GM19035 (cell line): ENCODE measurements at regions not wholly inside any gene's neighbourhood (a gene's known extent, or its start where the extent isn't known, plus 50 kb on each side); places are given as distances from the start of the nearest gene placed in this dataset.

Experiments
- ATAC-seq: cut with Tn5 transposase; IDR thresholded peaks from one replicate; pipeline ENCODE4 v1.9.1; 2021; ENCODE audit not compliant: unreplicated experiment

GRCh38 chr18:78895207-78896001 is 84.2 kb upstream of the SALL3 start:
- ATAC-seq: no peak

- no peak for ATAC-seq
Measured at GRCh38 chr18:78896111-78896905, 83.3 kb upstream of the SALL3 start.

- no peak for ATAC-seq
Measured at GRCh38 chr18:78898066-78898465, 81.6 kb upstream of the SALL3 start.

- no peak for ATAC-seq
Measured at GRCh38 chr18:78898635-78899034, 81.0 kb upstream of the SALL3 start.

- ATAC-seq: no peak
Measured at GRCh38 chr18:78899241-78899640, 80.4 kb upstream of the SALL3 start.

- no peak for ATAC-seq
Measured at GRCh38 chr18:78900938-78901909, 78.4 kb upstream of the SALL3 start.

GRCh38 chr18:78901923-78902794 is 77.5 kb upstream of the SALL3 start:
- ATAC-seq: no peak

- no peak for ATAC-seq
Measured at GRCh38 chr18:78902795-78903435, 76.7 kb upstream of the SALL3 start.

GRCh38 chr18:78903436-78904178 is 76.0 kb upstream of the SALL3 start:
- no peak for ATAC-seq

- no peak for ATAC-seq
Measured at GRCh38 chr18:78904179-78904531, 75.5 kb upstream of the SALL3 start.

GRCh38 chr18:78905334-78905733 is 74.3 kb upstream of the SALL3 start:
- no peak for ATAC-seq

- ATAC-seq: no peak
Measured at GRCh38 chr18:78906066-78906465, 73.6 kb upstream of the SALL3 start.

GRCh38 chr18:78908462-78909260 is 71.0 kb upstream of the SALL3 start:
- no peak for ATAC-seq

- ATAC-seq: no peak
Measured at GRCh38 chr18:78911751-78912283, 67.8 kb upstream of the SALL3 start.

- no peak for ATAC-seq
Measured at GRCh38 chr18:78912336-78912735, 67.3 kb upstream of the SALL3 start.

GRCh38 chr18:78912844-78913243 is 66.8 kb upstream of the SALL3 start:
- no peak for ATAC-seq

GRCh38 chr18:78913395-78913794 is 66.2 kb upstream of the SALL3 start:
- ATAC-seq: no peak

GRCh38 chr18:78913830-78914231 is 65.8 kb upstream of the SALL3 start:
- ATAC-seq: no peak
